NOMO-1 (cell line): ENCODE measurements at regions not wholly inside any gene's neighbourhood (a gene's known extent, or its start where the extent isn't known, plus 50 kb on each side); places are given as distances from the start of the nearest gene placed in this dataset.
"Not testable (repeated sequence)": the region's sequence is repeated elsewhere in the genome, so short reads cannot be mapped to it uniquely, and the experiment has no call there.

Experiments used
- DNase-seq, 2 experiments: peaks; one replicate each; lab custom pipeline; 2025; ENCODE audit not compliant: unreplicated experiment in 2 of 2; lab: John Stamatoyannopoulos, UW

GRCh38 chr7:14092331-14092730 is 102.9 kb upstream of the ETV1 start:
- no peak for DNase-seq

- DNase-seq: no peak
Measured at GRCh38 chr7:14085901-14086300, 96.4 kb upstream of the ETV1 start.

- DNase-seq: no peak
Measured at GRCh38 chr7:14083761-14084160, 94.3 kb upstream of the ETV1 start.

GRCh38 chr7:14073988-14074387 is 84.5 kb upstream of the ETV1 start:
- no peak for DNase-seq

GRCh38 chr7:14073543-14073942 is 84.1 kb upstream of the ETV1 start:
- DNase-seq: no peak

GRCh38 chr7:14071045-14071444 is 81.6 kb upstream of the ETV1 start:
- DNase-seq: no peak

GRCh38 chr7:14069961-14070360 is 80.5 kb upstream of the ETV1 start:
- no peak for DNase-seq

GRCh38 chr7:14066783-14067182 is 77.3 kb upstream of the ETV1 start:
- DNase-seq: not testable (repeated sequence)

GRCh38 chr7:14065286-14065685 is 75.8 kb upstream of the ETV1 start:
- DNase-seq: no peak

GRCh38 chr7:14055813-14056212 is 66.3 kb upstream of the ETV1 start:
- DNase-seq: peak in 1 of 2 experiments; percentile 2

- DNase-seq: no peak
Measured at GRCh38 chr7:14054125-14054524, 64.7 kb upstream of the ETV1 start.

- no peak for DNase-seq
Measured at GRCh38 chr7:14048889-14049288, 59.4 kb upstream of the ETV1 start.

- peak; percentile 14 to 23 for DNase-seq
Measured at GRCh38 chr7:14047709-14048399, 58.4 kb upstream of the ETV1 start.

GRCh38 chr7:14045651-14046050 is 56.2 kb upstream of the ETV1 start:
- no peak for DNase-seq

GRCh38 chr7:14040528-14040927 is 51.1 kb upstream of the ETV1 start:
- DNase-seq: no peak
